HG03565 (cell line): ENCODE measurements at regions not wholly inside any gene's neighbourhood (a gene's known extent, or its start where the extent isn't known, plus 50 kb on each side); places are given as distances from the start of the nearest gene placed in this dataset.
"Not testable (repeated sequence)": the region's sequence is repeated elsewhere in the genome, so short reads cannot be mapped to it uniquely, and the experiment has no call there.

Experiments
- ATAC-seq: cut with Tn5 transposase; IDR thresholded peaks from one replicate; pipeline ENCODE4 v1.9.1; 2021; ENCODE audit warnings: mild to moderate bottlenecking, moderate library complexity; ENCODE audit not compliant: unreplicated experiment

DNA sequence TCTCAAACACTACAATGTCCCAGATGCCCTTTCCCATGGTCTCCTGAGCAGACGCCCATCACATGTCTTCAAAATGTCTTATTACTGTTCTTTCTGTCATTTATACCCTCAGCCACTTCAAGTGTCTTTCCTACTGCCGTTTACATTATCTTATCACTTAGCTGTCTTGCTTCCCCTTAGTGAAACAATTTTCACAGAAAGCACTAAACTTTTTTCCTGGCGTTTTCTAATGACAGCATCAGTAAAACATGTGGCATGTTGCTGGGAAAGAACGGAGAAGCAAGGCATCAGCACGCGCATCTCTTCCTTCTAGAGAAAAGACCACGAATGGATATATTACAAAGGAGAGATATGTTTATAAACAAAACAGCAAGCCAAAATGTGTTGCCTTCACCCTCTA is 189.7 kb upstream of the SLIT2 start:
- ATAC-seq = no peak

DNA sequence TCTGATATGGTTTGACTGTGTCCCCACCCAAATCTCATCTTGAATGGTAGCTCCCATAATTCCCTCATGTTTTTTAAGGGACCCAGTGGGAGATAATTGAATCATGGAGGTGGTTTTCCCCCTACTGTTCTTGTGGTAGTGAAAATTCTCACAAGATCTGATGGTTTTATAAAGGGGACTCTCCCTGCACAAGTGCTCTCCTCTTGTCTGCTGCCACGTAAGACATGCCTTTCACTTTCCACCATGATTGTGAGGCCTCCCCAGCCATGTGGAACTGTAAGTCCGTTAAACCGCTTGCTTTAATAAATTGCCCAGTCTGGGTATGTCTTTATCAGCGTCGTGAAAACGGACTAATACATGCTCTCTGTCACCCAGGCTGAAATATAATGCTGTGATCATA is 200.9 kb upstream of the SLIT2 start:
- no peak for ATAC-seq

DNA sequence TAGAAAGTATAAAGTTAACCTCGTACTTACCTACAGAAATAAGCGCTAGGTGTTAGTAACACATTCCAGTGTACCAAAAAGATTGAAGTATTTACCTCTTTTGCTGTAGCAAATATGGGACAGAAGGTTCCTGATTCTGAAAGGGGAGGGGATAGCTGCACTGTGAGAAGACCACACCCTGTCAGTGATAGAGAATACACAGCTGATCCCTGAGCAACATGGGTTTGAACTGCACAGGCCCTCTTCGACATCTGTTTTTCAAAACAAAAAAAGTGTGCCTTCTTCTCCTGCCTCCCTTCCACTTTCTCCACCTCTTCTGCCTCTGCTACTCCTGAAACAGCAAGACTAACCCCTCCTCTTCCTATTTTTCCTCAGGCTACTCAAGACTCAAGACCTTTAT is 201.8 kb upstream of the SLIT2 start:
- no peak for ATAC-seq

- ATAC-seq = no peak
These were observed 204.6 kb upstream of the SLIT2 start for GRCh38 chr4:20046931-20047677.

DNA sequence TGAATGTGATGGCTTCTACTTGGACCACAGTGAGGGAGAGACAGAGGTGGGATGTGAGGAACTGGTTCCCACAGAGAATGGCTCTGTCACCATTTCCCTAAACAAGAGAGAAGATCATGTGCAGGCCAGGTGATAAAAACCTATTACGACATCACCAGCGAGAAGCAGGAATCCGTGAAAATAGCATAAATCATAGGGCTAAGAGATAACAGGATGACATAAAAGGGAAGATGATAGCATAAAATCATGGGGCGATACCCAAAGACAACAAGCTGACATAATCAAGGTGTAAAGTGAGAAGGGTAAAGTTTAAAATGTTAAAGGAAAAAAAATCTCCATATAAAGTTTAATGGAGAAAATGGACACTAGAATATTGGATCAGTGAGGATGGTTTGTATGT is 205.5 kb upstream of the SLIT2 start:
- ATAC-seq = no peak

GRCh38 chr4:20044966-20045365 is 206.7 kb upstream of the SLIT2 start:
- no peak for ATAC-seq

DNA sequence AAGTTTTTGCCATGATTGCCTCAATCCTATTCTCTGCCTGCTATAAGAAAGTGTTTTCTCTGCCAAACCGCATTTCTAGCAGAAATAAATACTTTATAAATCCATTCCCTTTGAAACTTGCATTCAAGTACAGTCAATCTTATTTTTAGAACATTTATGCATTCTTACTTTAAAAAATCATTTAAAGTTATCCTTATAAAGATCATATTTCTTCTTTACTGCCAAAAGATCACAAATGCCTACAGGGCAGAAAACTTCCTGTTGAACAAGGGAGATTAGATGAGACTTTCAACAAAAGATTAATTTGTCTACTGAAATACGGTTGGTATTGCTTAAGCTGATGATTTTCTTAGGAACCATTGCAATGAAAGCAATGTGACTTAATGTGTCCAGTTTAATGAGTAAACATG is 207.2 kb upstream of the SLIT2 start:
- ATAC-seq = no peak

DNA sequence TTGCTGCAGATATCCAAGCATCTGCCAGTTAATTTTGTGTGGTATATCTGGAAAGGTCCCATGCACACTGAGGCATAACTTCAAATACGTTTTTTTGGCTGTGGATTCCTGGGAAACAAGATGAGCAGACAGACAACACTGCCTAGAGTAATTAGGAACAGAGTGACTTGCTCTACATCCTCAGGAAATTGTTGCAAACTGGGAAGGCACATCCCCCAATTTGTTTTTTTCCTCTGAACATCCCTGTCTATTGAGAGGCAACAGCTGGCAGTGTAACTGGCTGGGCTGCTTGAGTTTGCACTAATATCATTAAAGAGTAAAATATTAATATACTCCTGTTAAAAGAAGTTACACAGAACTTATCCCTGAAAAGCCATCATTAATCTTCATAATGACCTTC is 207.7 kb upstream of the SLIT2 start:
- ATAC-seq = no peak

GRCh38 chr4:20042769-20043168 is 208.9 kb upstream of the SLIT2 start:
- ATAC-seq = no peak

GRCh38 chr4:20041839-20042407 is 209.8 kb upstream of the SLIT2 start:
- no peak for ATAC-seq

- no peak for ATAC-seq
These were observed 214.0 kb upstream of the SLIT2 start for GRCh38 chr4:20037745-20038144.

- no peak for ATAC-seq
These were observed 221.6 kb upstream of the SLIT2 start for GRCh38 chr4:20030108-20030507.

DNA sequence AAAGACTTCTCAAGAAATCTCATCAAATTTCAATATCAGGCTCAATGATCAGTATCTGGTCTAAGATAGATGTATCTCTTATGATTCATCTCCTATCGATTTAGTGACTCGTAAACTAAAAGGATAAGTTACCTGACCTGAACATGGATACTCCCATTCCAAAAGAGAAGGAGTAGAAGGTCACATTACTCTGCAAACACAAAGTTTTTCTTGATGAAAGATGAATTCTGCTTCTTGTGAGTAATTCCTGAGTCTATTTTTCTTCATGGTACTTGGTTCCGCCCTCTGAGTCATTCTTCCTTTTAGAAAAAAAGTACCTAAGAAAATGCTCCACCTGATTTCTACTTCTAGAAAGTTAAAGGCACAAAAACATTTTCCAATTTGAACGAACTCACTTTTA is 223.1 kb upstream of the SLIT2 start:
- no peak for ATAC-seq

- ATAC-seq = no peak
These were observed 225.2 kb upstream of the SLIT2 start for GRCh38 chr4:20026456-20026855.

DNA sequence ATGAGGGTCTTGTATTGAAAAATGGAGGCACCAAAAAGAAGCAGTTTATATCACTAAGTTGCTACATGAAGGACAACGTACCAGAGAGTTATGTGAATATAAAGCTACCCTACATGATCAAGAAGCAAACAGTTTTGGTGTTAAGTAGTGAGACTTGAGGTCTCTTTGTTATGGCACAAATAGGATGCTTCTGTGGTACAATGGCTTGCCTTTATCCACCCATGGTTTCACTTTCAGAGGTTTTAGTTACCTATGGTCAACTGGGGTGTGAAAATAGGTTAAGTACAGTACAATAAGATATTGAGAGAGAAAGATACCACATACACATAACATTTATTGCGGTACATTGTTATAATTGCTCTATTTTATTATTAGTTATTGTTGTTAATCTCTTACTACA is 229.2 kb upstream of the SLIT2 start:
- no peak for ATAC-seq

DNA sequence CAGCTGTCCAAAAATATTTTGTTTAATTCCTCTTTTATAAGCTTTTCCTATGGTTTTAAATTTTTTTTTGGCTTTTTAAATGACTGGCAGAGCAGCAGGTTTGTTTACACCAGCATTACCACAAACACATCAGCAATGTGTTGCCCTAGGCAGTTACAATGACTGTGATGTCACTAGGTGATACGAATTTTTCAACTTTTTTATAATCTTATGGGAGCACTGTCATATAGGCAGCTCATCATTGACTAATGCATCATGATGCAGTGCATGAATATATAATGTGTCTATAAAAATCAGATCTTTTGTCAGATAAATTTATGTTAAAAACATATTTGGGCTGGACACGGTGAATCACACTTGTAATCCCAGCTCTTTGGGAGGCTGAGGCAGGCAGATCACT is 231.6 kb upstream of the SLIT2 start:
- no peak for ATAC-seq

GRCh38 chr4:20019310-20020015 is 232.2 kb upstream of the SLIT2 start:
- no peak for ATAC-seq

DNA sequence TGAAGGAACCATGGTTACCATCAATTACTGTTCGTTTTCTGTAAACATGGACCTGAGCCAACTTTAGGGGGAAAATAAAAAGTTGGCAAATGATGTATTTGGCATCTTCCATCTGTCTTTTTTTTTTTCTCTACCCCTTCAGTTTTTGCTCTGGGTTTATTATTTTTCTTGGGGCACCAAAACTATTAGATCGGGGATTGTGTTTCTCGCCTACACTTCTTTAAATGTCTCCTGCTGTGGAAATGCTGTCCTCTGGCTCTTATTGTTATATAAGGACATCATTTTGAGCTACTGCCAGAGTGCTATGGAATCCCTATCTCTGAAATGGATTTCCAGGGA is 234.0 kb upstream of the SLIT2 start:
- ATAC-seq = no peak

GRCh38 chr4:20017070-20017776 is 234.5 kb upstream of the SLIT2 start:
- ATAC-seq = no peak

GRCh38 chr4:20015636-20016224 is 236.0 kb upstream of the SLIT2 start:
- ATAC-seq = no peak

DNA sequence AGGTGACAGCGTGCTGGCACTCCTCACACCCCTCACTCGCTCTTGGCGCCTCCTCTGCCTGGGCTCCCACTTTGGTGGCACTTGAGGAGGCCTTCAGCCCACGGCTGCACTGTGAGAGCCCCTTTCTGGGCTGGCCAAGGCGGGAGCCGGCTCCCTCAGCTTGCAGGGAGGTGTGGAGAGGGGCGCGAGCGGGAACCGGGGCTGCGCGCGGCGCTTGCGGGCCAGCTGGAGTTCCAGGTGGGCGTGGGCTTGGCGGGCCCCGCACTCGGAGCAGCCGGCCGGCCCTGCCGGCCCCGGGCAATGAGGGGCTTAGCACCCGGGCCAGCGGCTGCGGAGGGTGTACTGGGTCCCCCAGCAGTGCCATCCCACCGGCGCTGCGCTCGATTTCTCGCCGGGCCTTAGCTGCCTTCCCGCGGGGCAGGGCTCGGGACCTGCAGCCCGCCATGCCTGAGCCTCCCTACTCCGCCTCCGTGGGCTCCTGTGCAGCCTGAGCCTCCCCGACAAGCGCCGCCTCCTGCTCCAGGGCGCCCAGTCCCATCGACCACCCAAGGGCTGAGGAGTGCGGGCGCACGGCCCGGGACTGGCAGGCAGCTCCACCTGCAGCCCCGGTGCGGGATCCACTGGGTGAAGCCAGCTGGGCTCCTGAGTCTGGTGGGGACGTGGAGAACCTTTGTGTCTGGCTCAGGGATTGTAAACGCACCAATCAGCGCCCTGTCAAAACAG is 247.7 kb upstream of the SLIT2 start:
- ATAC-seq = not testable (repeated sequence)
